HT-29 (cell line): ENCODE measurements at regions not wholly inside any gene's neighbourhood (a gene's known extent, or its start where the extent isn't known, plus 50 kb on each side); places are given as distances from the start of the nearest gene placed in this dataset.
"Not testable (repeated sequence)": the region's sequence is repeated elsewhere in the genome, so short reads cannot be mapped to it uniquely, and the experiment has no call there.

Experiments used
- DNase-seq: peaks from one replicate; pipeline ENCODE4 v3.0.0-alpha.2; 2015; ENCODE audit warnings: low spot score

DNA sequence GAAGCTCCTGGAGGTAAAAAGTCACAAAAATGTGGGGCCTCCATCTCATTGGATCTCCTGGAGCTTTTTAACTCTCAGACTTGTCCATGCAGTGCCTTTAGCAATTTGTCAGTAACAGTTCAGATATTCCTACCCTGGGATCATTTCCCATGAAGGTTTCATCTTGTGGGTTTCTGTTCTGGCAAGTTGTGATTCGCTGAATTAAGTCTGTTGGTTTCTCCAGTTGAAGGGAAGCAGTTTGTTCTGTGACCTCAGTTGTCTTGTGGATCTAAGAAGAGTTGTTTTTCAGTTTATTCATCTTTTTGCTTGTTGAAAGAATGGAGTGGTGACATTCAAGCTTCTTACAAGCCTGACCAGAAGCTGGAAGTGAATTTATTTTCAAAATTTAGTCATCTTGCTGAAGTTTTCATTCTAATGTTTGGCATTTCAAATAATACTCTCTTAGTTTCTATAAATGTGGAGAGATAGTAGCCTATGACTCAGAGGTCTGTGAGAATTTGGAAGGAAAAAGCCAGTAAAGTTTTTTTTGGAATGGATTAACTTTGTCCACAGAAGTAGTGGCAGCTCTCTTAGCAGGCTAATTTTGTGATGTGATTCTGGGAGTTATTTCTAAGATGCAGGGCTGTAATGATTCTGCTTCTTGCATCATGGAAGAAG lies 120.1 kb upstream of the CSNK1A1L start:
- no peak for DNase-seq

DNA sequence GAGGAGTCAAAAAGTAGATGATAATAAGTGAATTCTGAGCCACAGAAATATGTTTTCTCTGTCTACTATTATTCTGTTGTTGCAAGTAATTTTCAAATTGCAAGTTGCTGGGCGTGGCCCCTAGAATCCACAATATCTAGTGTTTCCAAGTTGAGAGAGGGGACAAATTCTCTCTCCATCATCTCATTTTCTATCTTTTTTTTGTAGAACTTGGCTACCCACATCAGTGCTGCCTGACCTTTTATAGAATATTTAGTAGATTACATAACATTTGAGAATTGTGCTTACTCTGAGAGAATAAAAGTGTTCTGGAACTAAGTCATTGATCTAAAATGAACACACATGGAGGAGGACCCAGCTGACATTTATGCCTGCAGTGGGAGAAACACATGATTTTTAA lies 110.9 kb upstream of the CSNK1A1L start:
- no peak for DNase-seq

DNA sequence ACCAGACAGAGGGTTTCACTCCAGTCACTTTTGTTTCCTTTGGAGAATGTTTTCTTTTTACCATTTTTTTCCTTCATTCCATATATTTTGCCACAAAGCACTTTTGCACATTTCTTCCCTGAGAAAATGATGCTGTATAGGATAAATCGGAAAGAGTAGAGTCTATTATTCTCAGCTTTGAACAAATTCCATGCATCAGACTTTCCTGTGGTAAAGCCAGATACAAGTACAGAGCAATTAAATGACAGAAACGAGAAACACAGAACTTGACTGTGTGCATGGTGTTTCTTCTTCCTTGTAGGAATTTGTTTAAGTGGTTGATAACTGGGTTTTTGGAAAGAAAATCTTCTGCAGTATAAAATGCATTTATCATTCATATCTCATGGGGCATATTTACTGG lies 107.4 kb upstream of the CSNK1A1L start:
- no peak for DNase-seq

DNA sequence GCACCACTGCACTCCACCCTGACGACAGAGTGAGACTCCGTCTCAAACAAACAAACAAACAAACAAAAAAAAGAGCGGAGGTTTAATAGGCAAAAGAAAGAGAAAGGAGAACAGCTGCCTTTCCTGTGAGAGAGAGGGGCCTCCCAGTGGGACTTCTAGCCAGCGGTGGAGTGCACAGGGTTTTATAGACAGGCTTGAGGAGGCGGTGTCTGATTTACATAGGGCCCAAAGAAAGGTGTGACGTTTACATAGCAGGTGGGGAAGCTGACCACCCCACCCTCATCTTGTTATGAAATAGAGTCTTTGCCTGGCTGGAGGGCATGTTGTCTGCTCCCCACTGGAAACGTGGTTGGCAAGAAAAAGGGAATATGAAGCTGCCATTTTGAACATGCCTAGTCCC lies 106.0 kb upstream of the CSNK1A1L start:
- no peak for DNase-seq

- no peak for DNase-seq
Observed at GRCh38 chr13:37209621-37210580, 104.4 kb upstream of the CSNK1A1L start.

DNA sequence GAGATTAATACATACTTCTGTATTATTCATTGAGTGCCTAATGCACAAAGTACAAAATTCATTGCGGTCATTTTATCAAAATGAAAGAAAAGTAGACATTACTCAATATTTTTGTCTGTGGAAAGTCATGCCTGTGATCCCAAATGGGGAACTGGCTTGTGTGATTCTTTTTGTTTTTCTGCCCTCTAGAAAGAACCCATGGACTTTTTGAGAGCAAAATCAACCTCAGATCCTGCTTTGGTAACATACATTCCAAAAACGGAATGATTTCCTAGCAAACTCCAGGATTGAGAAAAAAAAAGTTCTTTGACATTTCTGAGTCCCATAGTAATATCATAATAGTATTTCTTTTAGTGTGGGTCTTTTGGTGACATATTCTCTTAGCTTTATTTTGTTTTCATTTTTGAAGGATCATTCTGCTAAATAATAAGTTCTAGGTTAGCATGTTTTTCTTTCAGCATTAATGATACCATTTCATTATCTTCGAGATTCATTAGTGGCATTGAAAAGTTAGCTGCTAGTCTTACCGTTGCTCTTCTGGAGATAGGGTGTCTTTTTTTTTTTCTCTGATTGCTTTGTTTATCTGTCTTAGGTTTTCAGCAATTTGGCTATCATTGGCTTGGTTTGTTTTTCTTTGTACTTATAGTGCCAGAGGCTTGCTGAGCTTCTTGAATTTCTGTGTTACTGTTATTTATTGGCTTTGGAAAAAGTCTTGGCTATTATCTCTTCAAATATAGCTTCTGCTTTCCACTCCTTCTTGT lies 102.4 kb upstream of the CSNK1A1L start:
- DNase-seq = no peak

GRCh38 chr13:37202264-37202663 lies 96.8 kb upstream of the CSNK1A1L start:
- no peak for DNase-seq

DNA sequence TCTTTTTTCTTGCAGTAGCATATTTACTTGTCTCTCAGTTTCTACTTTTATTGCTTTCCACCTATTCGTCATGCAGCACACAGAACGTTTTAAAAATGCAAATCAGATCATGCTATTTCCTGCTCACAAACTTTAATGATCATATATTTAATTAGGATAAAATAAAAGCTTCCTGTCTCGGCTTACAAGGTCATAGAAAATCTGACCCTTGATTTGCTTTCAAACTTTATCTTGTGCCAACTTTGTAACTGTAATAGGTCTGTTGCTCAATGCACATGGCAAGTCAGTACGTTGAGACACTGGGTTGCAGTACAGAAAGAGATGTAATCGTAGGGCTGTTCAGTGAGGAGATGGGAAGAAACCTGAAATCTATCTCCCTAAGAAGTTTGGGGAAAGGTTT lies 95.6 kb upstream of the CSNK1A1L start:
- no peak for DNase-seq

GRCh38 chr13:37198629-37199028 lies 93.2 kb upstream of the CSNK1A1L start:
- DNase-seq = no peak

GRCh38 chr13:37195621-37196020 lies 90.2 kb upstream of the CSNK1A1L start:
- no peak for DNase-seq

DNA sequence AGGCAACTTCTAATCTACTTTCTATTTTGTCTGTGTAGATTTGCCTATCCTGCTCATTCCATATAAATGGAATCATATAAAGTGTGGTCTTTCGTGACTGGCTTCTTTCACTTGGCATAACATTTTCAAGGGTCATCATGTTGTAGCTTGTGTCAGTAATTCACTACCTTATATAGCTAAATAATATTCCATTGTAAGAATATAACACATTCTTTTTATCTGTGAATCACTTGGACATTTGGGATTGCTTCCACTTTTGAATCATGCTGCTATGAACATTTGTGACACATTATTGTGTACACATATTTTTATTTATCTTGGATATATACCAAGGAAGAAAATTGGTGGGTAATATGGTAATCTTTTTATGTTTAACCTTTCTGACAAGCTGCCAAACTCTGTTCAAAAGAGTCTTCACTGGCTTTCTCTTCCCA lies 89.0 kb upstream of the CSNK1A1L start:
- DNase-seq = no peak

GRCh38 chr13:37192956-37193355 lies 87.5 kb upstream of the CSNK1A1L start:
- DNase-seq = no peak

DNA sequence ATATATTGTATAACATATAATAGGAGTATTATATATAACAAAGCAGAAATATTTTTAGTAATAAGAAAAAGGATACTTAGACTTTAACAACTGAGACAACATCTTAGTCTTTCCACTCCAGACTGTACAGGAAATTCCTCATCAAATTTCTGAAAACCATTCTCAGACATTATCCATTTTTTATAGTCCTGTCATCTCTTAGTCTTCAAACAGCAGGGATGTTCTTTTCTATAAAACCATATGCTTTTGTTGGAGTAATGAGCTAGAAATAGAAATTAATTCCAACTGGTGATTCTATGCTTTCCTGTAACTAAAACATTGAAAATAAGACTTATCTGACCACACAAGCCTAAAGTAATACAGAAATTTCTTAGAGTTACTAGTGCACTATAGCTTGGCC lies 82.2 kb upstream of the CSNK1A1L start:
- no peak for DNase-seq

- no peak for DNase-seq
Observed at GRCh38 chr13:37187105-37187504, 81.6 kb upstream of the CSNK1A1L start.

- DNase-seq = no peak
Observed at GRCh38 chr13:37181620-37182019, 76.2 kb upstream of the CSNK1A1L start.

DNA sequence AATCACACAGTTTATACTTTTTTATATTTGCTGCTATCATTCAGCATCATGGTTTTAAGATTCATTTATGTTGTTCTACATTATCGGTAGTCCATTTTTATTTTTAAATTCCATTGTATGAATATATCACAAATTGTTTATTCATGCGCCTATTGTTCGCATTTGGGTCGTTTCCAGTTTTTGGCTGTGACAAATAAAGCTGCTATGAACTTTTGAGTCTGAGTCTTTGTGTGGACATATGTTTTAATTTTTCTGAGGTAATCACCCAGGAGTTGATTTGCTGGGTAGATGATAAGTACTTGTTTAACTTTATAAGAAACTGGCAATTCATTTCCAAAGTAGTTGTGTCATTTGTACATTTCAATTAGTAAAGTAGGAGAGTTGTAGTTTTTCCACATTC lies 74.2 kb upstream of the CSNK1A1L start:
- DNase-seq = no peak

- DNase-seq = no peak
Observed at GRCh38 chr13:37177125-37177524, 71.7 kb upstream of the CSNK1A1L start.

DNA sequence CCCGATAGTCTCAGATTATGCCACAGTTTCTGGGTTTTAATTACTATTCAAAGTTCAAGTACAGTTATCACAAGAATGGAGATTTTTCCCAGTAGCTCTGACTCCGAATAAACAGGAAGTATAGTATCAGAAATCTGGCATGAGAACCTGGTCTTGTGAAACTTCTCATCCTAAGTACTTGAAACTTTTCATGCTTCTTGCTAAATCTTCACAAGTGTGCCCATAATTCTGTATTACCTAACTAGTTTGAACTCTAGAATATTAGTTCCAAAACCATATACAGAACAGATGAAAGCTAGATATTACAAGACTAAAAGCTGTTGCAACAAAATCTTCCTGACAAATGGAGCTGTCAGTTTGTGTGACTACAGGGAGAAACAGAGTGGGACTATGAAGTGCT lies 70.5 kb upstream of the CSNK1A1L start:
- DNase-seq = no peak

- DNase-seq = no peak
Observed at GRCh38 chr13:37173214-37173613, 67.8 kb upstream of the CSNK1A1L start.

GRCh38 chr13:37172226-37172625 lies 66.8 kb upstream of the CSNK1A1L start:
- DNase-seq = not testable (repeated sequence)

GRCh38 chr13:37168926-37169325 lies 63.5 kb upstream of the CSNK1A1L start:
- no peak for DNase-seq

DNA sequence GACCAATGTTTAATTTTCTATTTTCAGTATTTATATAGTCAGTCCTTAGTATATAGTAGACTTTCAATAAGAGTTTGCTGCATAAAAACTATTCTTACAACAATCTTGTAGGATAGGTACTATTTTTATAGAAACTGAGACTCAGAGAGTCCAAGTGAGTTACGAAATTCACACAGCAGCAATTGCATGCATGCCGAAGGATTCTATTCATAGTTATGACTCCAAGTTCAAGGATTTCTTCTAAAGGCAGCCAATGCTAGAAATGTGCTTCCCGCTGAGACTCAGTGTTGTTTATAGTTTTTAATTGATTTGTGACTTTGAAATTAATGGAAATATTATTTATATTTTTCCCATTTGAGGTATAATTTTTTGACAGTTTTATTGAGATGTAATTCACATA lies 62.7 kb upstream of the CSNK1A1L start:
- no peak for DNase-seq
